Activated naive CD4-positive, alpha-beta T cell treated with anti-CD3 and anti-CD28 coated beads, Interleukin-2, amount 10 ng/mL, durations not matched to agents 7 days and 5 days (primary cell): ENCODE measurements at regions not wholly inside any gene's neighbourhood (a gene's known extent, or its start where the extent isn't known, plus 50 kb on each side); places are given as distances from the start of the nearest gene placed in this dataset.
"Not testable (repeated sequence)": the region's sequence is repeated elsewhere in the genome, so short reads cannot be mapped to it uniquely, and the experiment has no call there.

Source experiments
- CTCF ChIA-PET: fragments of 350-600 bp; sonication (Branson Sonifier 250); formaldehyde crosslinking; loops from one replicate; lab custom pipeline; 2021; ENCODE audit warnings: antibody characterized with exemption; lab: Charles Lee
- DNase-seq: peaks from one replicate; pipeline ENCODE4 v3.0.0-alpha.2; 2020
- H3K27ac Mint-ChIP-seq: one replicate; pipeline ENCODE4 v1.8.0; 2021; ENCODE audit warnings: mild to moderate bottlenecking, moderate library complexity, mixed read lengths
- H3K27me3 Mint-ChIP-seq: one replicate; pipeline ENCODE4 v1.8.0; 2021; ENCODE audit warnings: mild to moderate bottlenecking, mixed read lengths
- H3K36me3 Mint-ChIP-seq: one replicate; pipeline ENCODE4 v1.8.0; 2021; ENCODE audit warnings: mixed read lengths
- H3K4me1 Mint-ChIP-seq: one replicate; pipeline ENCODE4 v1.8.0; 2021; ENCODE audit warnings: mixed read lengths
- H3K4me3 Mint-ChIP-seq: one replicate; pipeline ENCODE4 v1.8.0; 2021; ENCODE audit warnings: mild to moderate bottlenecking, moderate library complexity, mixed read lengths
- H3K9me3 Mint-ChIP-seq: one replicate; pipeline ENCODE4 v1.8.0; 2021; ENCODE audit warnings: mixed read lengths

GRCh38 chr6:28772480-28773381 lies 151.1 kb downstream of the TRIM27 start:
- Mint-ChIP-seq H3K27me3 (peaks cover 100% of the 10 kb centered on the region), H3K4me3 (no peak overlapping the region), H3K9me3 (peaks cover 6% of the 10 kb centered on the region), H3K36me3 (peaks cover 15% of the 10 kb centered on the region), H3K27ac (peak overlapping the region; percentile 83), H3K4me1 (peaks cover 2% of the 10 kb centered on the region)
- CTCF ChIA-PET = no interaction called here
- DNase-seq = no peak

GRCh38 chr6:28774292-28775051 lies 149.3 kb downstream of the TRIM27 start:
- peaks cover 100% of the 10 kb centered on the region for H3K27me3 Mint-ChIP-seq
- H3K4me1 Mint-ChIP-seq = peaks cover 2% of the 10 kb centered on the region
- H3K36me3 Mint-ChIP-seq = peaks cover 15% of the 10 kb centered on the region
- no peak for DNase-seq
- H3K4me3 Mint-ChIP-seq = peak overlapping the region; percentile 53
- CTCF ChIA-PET = no interaction called here
- H3K9me3 Mint-ChIP-seq = peaks cover 6% of the 10 kb centered on the region
- peak overlapping the region; percentile 87 for H3K27ac Mint-ChIP-seq

GRCh38 chr6:28775052-28775376 lies 148.8 kb downstream of the TRIM27 start:
- CTCF ChIA-PET = no interaction called here
- H3K9me3 Mint-ChIP-seq = peaks cover 6% of the 10 kb centered on the region
- DNase-seq = no peak
- peaks cover 2% of the 10 kb centered on the region for H3K4me1 Mint-ChIP-seq
- H3K36me3 Mint-ChIP-seq = peaks cover 17% of the 10 kb centered on the region
- peaks cover 100% of the 10 kb centered on the region for H3K27me3 Mint-ChIP-seq
- peak overlapping the region; percentile 87 for H3K27ac Mint-ChIP-seq
- H3K4me3 Mint-ChIP-seq = peak overlapping the region; percentile 53

GRCh38 chr6:28775405-28776129 lies 148.2 kb downstream of the TRIM27 start:
- CTCF ChIA-PET = no interaction called here
- Mint-ChIP-seq H3K27ac (peak overlapping the region; percentile 87), H3K9me3 (peaks cover 6% of the 10 kb centered on the region), H3K4me3 (peak overlapping the region; percentile 53), H3K4me1 (peaks cover 2% of the 10 kb centered on the region), H3K27me3 (peaks cover 99% of the 10 kb centered on the region), H3K36me3 (peaks cover 17% of the 10 kb centered on the region)
- DNase-seq = no peak

- Mint-ChIP-seq H3K4me3 (no peak overlapping the region), H3K27me3 (peaks cover 96% of the 10 kb centered on the region), H3K36me3 (peaks cover 20% of the 10 kb centered on the region), H3K27ac (peak overlapping the region; percentile 64), H3K4me1 (peaks cover 5% of the 10 kb centered on the region), H3K9me3 (peaks cover 6% of the 10 kb centered on the region)
- no peak for DNase-seq
- CTCF ChIA-PET = no interaction called here
Measured at GRCh38 chr6:28776269-28777146, 147.3 kb downstream of the TRIM27 start.

- Mint-ChIP-seq H3K27me3 (peaks cover 96% of the 10 kb centered on the region), H3K27ac (no peak overlapping the region), H3K4me3 (no peak overlapping the region), H3K9me3 (peaks cover 8% of the 10 kb centered on the region), H3K36me3 (peaks cover 20% of the 10 kb centered on the region), H3K4me1 (peaks cover 7% of the 10 kb centered on the region)
- no peak for DNase-seq
- CTCF ChIA-PET = no interaction called here
Measured at GRCh38 chr6:28777147-28777461, 146.7 kb downstream of the TRIM27 start.

GRCh38 chr6:28782113-28782673 lies 141.6 kb downstream of the TRIM27 start:
- DNase-seq = no peak
- Mint-ChIP-seq H3K36me3 (peaks cover 19% of the 10 kb centered on the region), H3K27ac (peak overlapping the region; percentile 61), H3K4me3 (peak overlapping the region; percentile 23), H3K9me3 (peaks cover 11% of the 10 kb centered on the region), H3K4me1 (peaks cover 12% of the 10 kb centered on the region), H3K27me3 (peaks cover 96% of the 10 kb centered on the region)
- CTCF ChIA-PET = no interaction called here

- Mint-ChIP-seq H3K9me3 (peaks cover 16% of the 10 kb centered on the region), H3K4me1 (peaks cover 22% of the 10 kb centered on the region), H3K36me3 (peaks cover 25% of the 10 kb centered on the region), H3K4me3 (no peak overlapping the region), H3K27ac (no peak overlapping the region), H3K27me3 (peaks cover 100% of the 10 kb centered on the region)
- CTCF ChIA-PET = no interaction called here
- no peak for DNase-seq
Measured at GRCh38 chr6:28785962-28786679, 137.7 kb downstream of the TRIM27 start.

GRCh38 chr6:28789553-28790083 lies 134.2 kb downstream of the TRIM27 start:
- Mint-ChIP-seq H3K36me3 (peaks cover 11% of the 10 kb centered on the region), H3K4me1 (peaks cover 17% of the 10 kb centered on the region), H3K9me3 (peaks cover 6% of the 10 kb centered on the region), H3K27ac (peak overlapping the region; percentile 38), H3K4me3 (peak overlapping the region; percentile 43), H3K27me3 (peaks cover 98% of the 10 kb centered on the region)
- no peak for DNase-seq
- CTCF ChIA-PET = no interaction called here

- H3K36me3 Mint-ChIP-seq = peaks cover 11% of the 10 kb centered on the region
- no peak overlapping the region for H3K4me3 Mint-ChIP-seq
- H3K27ac Mint-ChIP-seq = no peak overlapping the region
- H3K27me3 Mint-ChIP-seq = peaks cover 98% of the 10 kb centered on the region
- DNase-seq = no peak
- peaks cover 23% of the 10 kb centered on the region for H3K4me1 Mint-ChIP-seq
- CTCF ChIA-PET = no interaction called here
- H3K9me3 Mint-ChIP-seq = peaks cover 6% of the 10 kb centered on the region
Measured at GRCh38 chr6:28791002-28791383, 132.8 kb downstream of the TRIM27 start.

- peak; percentile 25 for DNase-seq
- Mint-ChIP-seq H3K36me3 (peaks cover 4% of the 10 kb centered on the region), H3K4me3 (no peak overlapping the region), H3K4me1 (peaks cover 19% of the 10 kb centered on the region), H3K27me3 (peaks cover 82% of the 10 kb centered on the region), H3K9me3 (peaks cover 3% of the 10 kb centered on the region), H3K27ac (no peak overlapping the region)
- CTCF ChIA-PET = interaction anchor here (1.1 to 1.4 kb wide), 2 partner anchors 12 to 43 kb away, joined by 3 to 4 read pairs; no protein-coding TSS in a partner anchor
Measured at GRCh38 chr6:28794175-28795002, 129.4 kb downstream of the TRIM27 start.

GRCh38 chr6:28800647-28801046 lies 123.1 kb downstream of the TRIM27 start:
- H3K27ac Mint-ChIP-seq = not testable (repeated sequence)

More at GRCh38 chr6:28800647-28801046, 123.1 kb downstream of the TRIM27 start:
- H3K9me3 Mint-ChIP-seq, H3K36me3 Mint-ChIP-seq, DNase-seq, CTCF ChIA-PET, H3K4me3 Mint-ChIP-seq, H3K4me1 Mint-ChIP-seq: not testable (repeated sequence)
- H3K27me3 Mint-ChIP-seq = peaks cover 66% of the 10 kb centered on the region
